ENCODE measurements at regions not wholly inside any gene's neighbourhood (a gene's known extent, or its start where the extent isn't known, plus 50 kb on each side); places are given as distances from the start of the nearest gene placed in this dataset.

- no peak for DNase-seq
Observed at GRCh38 chr15:62878070-62878469, 164.5 kb upstream of the TPM1 start.

- DNase-seq, result no peak
Observed at GRCh38 chr15:62879770-62880169, 162.8 kb upstream of the TPM1 start.

GRCh38 chr15:62880278-62880677 lies 162.3 kb upstream of the TPM1 start:
- DNase-seq, result no peak

- no peak for DNase-seq
Observed at GRCh38 chr15:62881056-62881455, 161.5 kb upstream of the TPM1 start.

GRCh38 chr15:62883938-62884479 lies 158.5 kb upstream of the TPM1 start:
- no peak for DNase-seq

GRCh38 chr15:62886431-62887071 lies 156.0 kb upstream of the TPM1 start:
- DNase-seq, result no peak

GRCh38 chr15:62887113-62887570 lies 155.4 kb upstream of the TPM1 start:
- DNase-seq, result no peak

GRCh38 chr15:62888623-62889022 lies 153.9 kb upstream of the TPM1 start:
- DNase-seq, result no peak

- DNase-seq, result no peak
Observed at GRCh38 chr15:62889141-62889661, 153.3 kb upstream of the TPM1 start.

- no peak for DNase-seq
Observed at GRCh38 chr15:62889734-62890505, 152.6 kb upstream of the TPM1 start.

- no peak for DNase-seq
Observed at GRCh38 chr15:62894322-62895085, 148.0 kb upstream of the TPM1 start.

- DNase-seq, result no peak
Observed at GRCh38 chr15:62895139-62895866, 147.2 kb upstream of the TPM1 start.

GRCh38 chr15:62895905-62896316 lies 146.6 kb upstream of the TPM1 start:
- DNase-seq, result no peak

GRCh38 chr15:62896380-62896866 lies 146.1 kb upstream of the TPM1 start:
- no peak for DNase-seq

GRCh38 chr15:62896969-62897486 lies 145.5 kb upstream of the TPM1 start:
- DNase-seq, result no peak

- no peak for DNase-seq
Observed at GRCh38 chr15:62897634-62898033, 144.9 kb upstream of the TPM1 start.

GRCh38 chr15:62899090-62899493 lies 143.5 kb upstream of the TPM1 start:
- no peak for DNase-seq

GRCh38 chr15:62900071-62900802 lies 142.3 kb upstream of the TPM1 start:
- DNase-seq, result no peak

- DNase-seq, result no peak
Observed at GRCh38 chr15:62901087-62901486, 141.5 kb upstream of the TPM1 start.

GRCh38 chr15:62901909-62902546 lies 140.5 kb upstream of the TPM1 start:
- DNase-seq, result no peak

GRCh38 chr15:62902821-62903220 lies 139.7 kb upstream of the TPM1 start:
- no peak for DNase-seq
